ENCODE measurements at regions not wholly inside any gene's neighbourhood (a gene's known extent, or its start where the extent isn't known, plus 50 kb on each side); places are given as distances from the start of the nearest gene placed in this dataset.

- DNase-seq = no peak
Observed at GRCh38 chr4:160233141-160233540, 1130.3 kb downstream of the RAPGEF2 start.

GRCh38 chr4:160235285-160235684, 1132.4 kb downstream of the RAPGEF2 start:
- DNase-seq = no peak

- no peak for DNase-seq
Observed at GRCh38 chr4:160235771-160236170, 1132.9 kb downstream of the RAPGEF2 start.

GRCh38 chr4:160238790-160239189, 1135.9 kb downstream of the RAPGEF2 start:
- no peak for DNase-seq

- no peak for DNase-seq
Observed at GRCh38 chr4:160247091-160247656, 1144.3 kb downstream of the RAPGEF2 start.

- no peak for DNase-seq
Observed at GRCh38 chr4:160251522-160252170, 1148.8 kb downstream of the RAPGEF2 start.

- no peak for DNase-seq
Observed at GRCh38 chr4:160257318-160257717, 1154.4 kb downstream of the RAPGEF2 start.

GRCh38 chr4:160265014-160265413, 1162.1 kb downstream of the RAPGEF2 start:
- no peak for DNase-seq

- DNase-seq = no peak
Observed at GRCh38 chr4:160265836-160266235, 1163.0 kb downstream of the RAPGEF2 start.

- DNase-seq = no peak
Observed at GRCh38 chr4:160276785-160277325, 1174.0 kb downstream of the RAPGEF2 start.

GRCh38 chr4:160283081-160283480, 1180.2 kb downstream of the RAPGEF2 start:
- DNase-seq = no peak

GRCh38 chr4:160284516-160284915, 1181.6 kb downstream of the RAPGEF2 start:
- no peak for DNase-seq

GRCh38 chr4:160286051-160286450, 1183.2 kb downstream of the RAPGEF2 start:
- no peak for DNase-seq

- no peak for DNase-seq
Observed at GRCh38 chr4:160296476-160296875, 1193.6 kb downstream of the RAPGEF2 start.

GRCh38 chr4:160299177-160299576, 1196.3 kb downstream of the RAPGEF2 start:
- DNase-seq = no peak

- no peak for DNase-seq
Observed at GRCh38 chr4:160299608-160300007, 1196.7 kb downstream of the RAPGEF2 start.

- DNase-seq = no peak
Observed at GRCh38 chr4:160316036-160316435, 1213.2 kb downstream of the RAPGEF2 start.

- DNase-seq = no peak
Observed at GRCh38 chr4:160318567-160319220, 1215.8 kb downstream of the RAPGEF2 start.

- no peak for DNase-seq
Observed at GRCh38 chr4:160319221-160319867, 1216.5 kb downstream of the RAPGEF2 start.

GRCh38 chr4:160319868-160320260, 1217.0 kb downstream of the RAPGEF2 start:
- DNase-seq = no peak

GRCh38 chr4:160326110-160326509, 1223.2 kb downstream of the RAPGEF2 start:
- DNase-seq = no peak

- DNase-seq = no peak
Observed at GRCh38 chr4:160347197-160347596, 1244.3 kb downstream of the RAPGEF2 start.

- no peak for DNase-seq
Observed at GRCh38 chr4:160350944-160351343, 1248.1 kb downstream of the RAPGEF2 start.

Measured in renal pelvis (tissue), 1 donor.